ENCODE measurements at regions not wholly inside any gene's neighbourhood (a gene's known extent, or its start where the extent isn't known, plus 50 kb on each side); places are given as distances from the start of the nearest gene placed in this dataset.

DNA sequence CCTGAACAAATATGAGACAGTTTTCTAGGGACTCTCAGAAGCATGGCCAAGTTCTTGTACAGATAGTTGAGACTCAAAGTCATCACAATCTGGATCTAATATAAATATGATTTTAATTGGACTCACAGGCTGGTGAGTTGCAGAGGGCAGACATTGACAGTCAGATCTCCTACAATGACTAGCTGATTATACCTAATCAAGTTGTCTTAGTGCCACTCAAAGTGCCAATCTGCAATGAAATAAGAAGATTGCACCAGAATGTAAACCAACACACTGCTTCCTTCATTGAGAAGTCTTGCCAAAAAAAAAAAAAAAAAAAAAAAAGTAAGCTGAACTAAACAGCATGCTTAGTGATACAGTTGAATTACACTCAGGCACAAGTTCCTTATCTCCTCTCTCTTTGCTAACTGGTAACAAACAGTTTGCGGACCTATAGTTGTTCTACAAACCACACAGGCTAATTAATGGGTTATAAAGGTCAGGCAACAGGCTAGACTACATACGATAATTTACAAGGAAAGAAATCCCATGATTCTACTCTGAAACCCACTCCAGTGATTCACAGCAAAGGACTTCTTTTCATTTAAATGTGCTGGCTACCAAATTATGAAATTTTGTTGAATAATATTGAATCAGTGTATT, 107.3 kb upstream of the NIPBL start:
- Mint-ChIP-seq H3K4me1 (0 out of 3 replicates have a peak, but pooled peaks cover 3% of the 10 kb centered on the region), H3K36me3 (ENCODE audit: low read depth) (peaks cover 6% of the 10 kb centered on the region; the same call in 2 of the 3 replicates), H3K4me3 (no peak overlapping the region), H3K27me3 (ENCODE audit: insufficient read depth, low read depth, poor library complexity) (no peaks in the 10 kb centered on the region), H3K27ac (no peak overlapping the region), H3K9me3 (peaks cover 5% of the 10 kb centered on the region; the same call in 2 of the 3 replicates)
- H4K20me1 ChIP-seq (replicated peaks; ENCODE audit: insufficient read depth): no peaks in the 10 kb centered on the region
- H3K4me1 ChIP-seq (ENCODE audit: insufficient read depth): no peaks in the 10 kb centered on the region
- no peak overlapping the region for H2AFZ ChIP-seq
- ATAC-seq (no peak), DNase-seq (ENCODE audit: low spot score) (no peak)
- H3K4me3 ChIP-seq: no peak overlapping the region
- no peaks in the 10 kb centered on the region for H3K36me3 ChIP-seq (ENCODE audit: insufficient read depth)
- H3K4me2 ChIP-seq: no peak overlapping the region
- TF ChIP-seq, protein P1, sequence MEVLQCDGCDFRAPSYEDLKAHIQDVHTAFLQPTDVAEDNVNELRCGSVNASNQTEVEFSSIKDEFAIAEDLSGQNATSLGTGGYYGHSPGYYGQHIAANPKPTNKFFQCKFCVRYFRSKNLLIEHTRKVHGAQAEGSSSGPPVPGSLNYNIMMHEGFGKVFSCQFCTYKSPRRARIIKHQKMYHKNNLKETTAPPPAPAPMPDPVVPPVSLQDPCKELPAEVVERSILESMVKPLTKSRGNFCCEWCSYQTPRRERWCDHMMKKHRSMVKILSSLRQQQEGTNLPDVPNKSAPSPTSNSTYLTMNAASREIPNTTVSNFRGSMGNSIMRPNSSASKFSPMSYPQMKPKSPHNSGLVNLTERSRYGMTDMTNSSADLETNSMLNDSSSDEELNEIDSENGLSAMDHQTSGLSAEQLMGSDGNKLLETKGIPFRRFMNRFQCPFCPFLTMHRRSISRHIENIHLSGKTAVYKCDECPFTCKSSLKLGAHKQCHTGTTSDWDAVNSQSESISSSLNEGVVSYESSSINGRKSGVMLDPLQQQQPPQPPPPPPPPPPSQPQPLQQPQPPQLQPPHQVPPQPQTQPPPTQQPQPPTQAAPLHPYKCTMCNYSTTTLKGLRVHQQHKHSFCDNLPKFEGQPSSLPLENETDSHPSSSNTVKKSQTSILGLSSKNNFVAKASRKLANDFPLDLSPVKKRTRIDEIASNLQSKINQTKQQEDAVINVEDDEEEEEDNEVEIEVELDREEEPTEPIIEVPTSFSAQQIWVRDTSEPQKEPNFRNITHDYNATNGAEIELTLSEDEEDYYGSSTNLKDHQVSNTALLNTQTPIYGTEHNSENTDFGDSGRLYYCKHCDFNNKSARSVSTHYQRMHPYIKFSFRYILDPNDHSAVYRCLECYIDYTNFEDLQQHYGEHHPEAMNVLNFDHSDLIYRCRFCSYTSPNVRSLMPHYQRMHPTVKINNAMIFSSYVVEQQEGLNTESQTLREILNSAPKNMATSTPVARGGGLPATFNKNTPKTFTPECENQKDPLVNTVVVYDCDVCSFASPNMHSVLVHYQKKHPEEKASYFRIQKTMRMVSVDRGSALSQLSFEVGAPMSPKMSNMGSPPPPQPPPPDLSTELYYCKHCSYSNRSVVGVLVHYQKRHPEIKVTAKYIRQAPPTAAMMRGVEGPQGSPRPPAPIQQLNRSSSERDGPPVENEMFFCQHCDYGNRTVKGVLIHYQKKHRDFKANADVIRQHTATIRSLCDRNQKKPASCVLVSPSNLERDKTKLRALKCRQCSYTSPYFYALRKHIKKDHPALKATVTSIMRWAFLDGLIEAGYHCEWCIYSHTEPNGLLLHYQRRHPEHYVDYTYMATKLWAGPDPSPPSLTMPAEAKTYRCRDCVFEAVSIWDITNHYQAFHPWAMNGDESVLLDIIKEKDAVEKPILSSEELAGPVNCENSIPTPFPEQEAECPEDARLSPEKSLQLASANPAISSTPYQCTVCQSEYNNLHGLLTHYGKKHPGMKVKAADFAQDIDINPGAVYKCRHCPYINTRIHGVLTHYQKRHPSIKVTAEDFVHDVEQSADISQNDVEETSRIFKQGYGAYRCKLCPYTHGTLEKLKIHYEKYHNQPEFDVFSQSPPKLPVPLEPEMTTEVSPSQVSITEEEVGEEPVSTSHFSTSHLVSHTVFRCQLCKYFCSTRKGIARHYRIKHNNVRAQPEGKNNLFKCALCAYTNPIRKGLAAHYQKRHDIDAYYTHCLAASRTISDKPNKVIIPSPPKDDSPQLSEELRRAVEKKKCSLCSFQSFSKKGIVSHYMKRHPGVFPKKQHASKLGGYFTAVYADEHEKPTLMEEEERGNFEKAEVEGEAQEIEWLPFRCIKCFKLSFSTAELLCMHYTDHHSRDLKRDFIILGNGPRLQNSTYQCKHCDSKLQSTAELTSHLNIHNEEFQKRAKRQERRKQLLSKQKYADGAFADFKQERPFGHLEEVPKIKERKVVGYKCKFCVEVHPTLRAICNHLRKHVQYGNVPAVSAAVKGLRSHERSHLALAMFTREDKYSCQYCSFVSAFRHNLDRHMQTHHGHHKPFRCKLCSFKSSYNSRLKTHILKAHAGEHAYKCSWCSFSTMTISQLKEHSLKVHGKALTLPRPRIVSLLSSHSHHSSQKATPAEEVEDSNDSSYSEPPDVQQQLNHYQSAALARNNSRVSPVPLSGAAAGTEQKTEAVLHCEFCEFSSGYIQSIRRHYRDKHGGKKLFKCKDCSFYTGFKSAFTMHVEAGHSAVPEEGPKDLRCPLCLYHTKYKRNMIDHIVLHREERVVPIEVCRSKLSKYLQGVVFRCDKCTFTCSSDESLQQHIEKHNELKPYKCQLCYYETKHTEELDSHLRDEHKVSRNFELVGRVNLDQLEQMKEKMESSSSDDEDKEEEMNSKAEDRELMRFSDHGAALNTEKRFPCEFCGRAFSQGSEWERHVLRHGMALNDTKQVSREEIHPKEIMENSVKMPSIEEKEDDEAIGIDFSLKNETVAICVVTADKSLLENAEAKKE (CRISPR knock-in tag; IDR thresholded peaks at IDR 0.05): no peak
- TF ChIP-seq ZNF114 (CRISPR knock-in tag; IDR thresholded peaks at IDR 0.05) (no peak), EZH2 (IDR thresholded peaks at IDR 0.05; ENCODE audit: low read depth, unreplicated experiment) (no peak), ZNF331 (CRISPR knock-in tag; IDR thresholded peaks at IDR 0.05; ENCODE audit: low read depth) (no peak), JUNB (IDR thresholded peaks at IDR 0.05; ENCODE audit: unreplicated experiment) (no peak), CREB1 (CRISPR knock-in tag; IDR thresholded peaks at IDR 0.05; ENCODE audit: low read depth) (no peak), STAT1 (IDR thresholded peaks at IDR 0.05; ENCODE audit: unreplicated experiment) (no peak), NANOG (IDR thresholded peaks at IDR 0.05; ENCODE audit: borderline replicate concordance) (no peak), EZH2phosphoT487 (IDR thresholded peaks at IDR 0.05; ENCODE audit: unreplicated experiment) (no peak), POLR2AphosphoS5 (IDR thresholded peaks at IDR 0.05; ENCODE audit: low read depth) (no peak)
- TF ChIP-seq, protein P2, sequence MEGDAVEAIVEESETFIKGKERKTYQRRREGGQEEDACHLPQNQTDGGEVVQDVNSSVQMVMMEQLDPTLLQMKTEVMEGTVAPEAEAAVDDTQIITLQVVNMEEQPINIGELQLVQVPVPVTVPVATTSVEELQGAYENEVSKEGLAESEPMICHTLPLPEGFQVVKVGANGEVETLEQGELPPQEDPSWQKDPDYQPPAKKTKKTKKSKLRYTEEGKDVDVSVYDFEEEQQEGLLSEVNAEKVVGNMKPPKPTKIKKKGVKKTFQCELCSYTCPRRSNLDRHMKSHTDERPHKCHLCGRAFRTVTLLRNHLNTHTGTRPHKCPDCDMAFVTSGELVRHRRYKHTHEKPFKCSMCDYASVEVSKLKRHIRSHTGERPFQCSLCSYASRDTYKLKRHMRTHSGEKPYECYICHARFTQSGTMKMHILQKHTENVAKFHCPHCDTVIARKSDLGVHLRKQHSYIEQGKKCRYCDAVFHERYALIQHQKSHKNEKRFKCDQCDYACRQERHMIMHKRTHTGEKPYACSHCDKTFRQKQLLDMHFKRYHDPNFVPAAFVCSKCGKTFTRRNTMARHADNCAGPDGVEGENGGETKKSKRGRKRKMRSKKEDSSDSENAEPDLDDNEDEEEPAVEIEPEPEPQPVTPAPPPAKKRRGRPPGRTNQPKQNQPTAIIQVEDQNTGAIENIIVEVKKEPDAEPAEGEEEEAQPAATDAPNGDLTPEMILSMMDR (conservative IDR thresholded peaks at IDR 0.05; ENCODE audit: low read depth in 2 of 2): no peak
- TF ChIP-seq, protein P3, sequence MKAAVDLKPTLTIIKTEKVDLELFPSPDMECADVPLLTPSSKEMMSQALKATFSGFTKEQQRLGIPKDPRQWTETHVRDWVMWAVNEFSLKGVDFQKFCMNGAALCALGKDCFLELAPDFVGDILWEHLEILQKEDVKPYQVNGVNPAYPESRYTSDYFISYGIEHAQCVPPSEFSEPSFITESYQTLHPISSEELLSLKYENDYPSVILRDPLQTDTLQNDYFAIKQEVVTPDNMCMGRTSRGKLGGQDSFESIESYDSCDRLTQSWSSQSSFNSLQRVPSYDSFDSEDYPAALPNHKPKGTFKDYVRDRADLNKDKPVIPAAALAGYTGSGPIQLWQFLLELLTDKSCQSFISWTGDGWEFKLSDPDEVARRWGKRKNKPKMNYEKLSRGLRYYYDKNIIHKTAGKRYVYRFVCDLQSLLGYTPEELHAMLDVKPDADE (IDR thresholded peaks at IDR 0.05): no peak
- TF ChIP-seq, protein P4, sequence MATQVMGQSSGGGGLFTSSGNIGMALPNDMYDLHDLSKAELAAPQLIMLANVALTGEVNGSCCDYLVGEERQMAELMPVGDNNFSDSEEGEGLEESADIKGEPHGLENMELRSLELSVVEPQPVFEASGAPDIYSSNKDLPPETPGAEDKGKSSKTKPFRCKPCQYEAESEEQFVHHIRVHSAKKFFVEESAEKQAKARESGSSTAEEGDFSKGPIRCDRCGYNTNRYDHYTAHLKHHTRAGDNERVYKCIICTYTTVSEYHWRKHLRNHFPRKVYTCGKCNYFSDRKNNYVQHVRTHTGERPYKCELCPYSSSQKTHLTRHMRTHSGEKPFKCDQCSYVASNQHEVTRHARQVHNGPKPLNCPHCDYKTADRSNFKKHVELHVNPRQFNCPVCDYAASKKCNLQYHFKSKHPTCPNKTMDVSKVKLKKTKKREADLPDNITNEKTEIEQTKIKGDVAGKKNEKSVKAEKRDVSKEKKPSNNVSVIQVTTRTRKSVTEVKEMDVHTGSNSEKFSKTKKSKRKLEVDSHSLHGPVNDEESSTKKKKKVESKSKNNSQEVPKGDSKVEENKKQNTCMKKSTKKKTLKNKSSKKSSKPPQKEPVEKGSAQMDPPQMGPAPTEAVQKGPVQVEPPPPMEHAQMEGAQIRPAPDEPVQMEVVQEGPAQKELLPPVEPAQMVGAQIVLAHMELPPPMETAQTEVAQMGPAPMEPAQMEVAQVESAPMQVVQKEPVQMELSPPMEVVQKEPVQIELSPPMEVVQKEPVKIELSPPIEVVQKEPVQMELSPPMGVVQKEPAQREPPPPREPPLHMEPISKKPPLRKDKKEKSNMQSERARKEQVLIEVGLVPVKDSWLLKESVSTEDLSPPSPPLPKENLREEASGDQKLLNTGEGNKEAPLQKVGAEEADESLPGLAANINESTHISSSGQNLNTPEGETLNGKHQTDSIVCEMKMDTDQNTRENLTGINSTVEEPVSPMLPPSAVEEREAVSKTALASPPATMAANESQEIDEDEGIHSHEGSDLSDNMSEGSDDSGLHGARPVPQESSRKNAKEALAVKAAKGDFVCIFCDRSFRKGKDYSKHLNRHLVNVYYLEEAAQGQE (IDR thresholded peaks at IDR 0.05; ENCODE audit: unreplicated experiment): no peak
- no peaks in the 10 kb centered on the region for H3K79me2 ChIP-seq (replicated peaks; ENCODE audit: insufficient read depth)
- H3K9me2 ChIP-seq (ENCODE audit: insufficient read depth): peaks cover 4% of the 10 kb centered on the region; the same call in 1 of the 2 replicates
- no peaks in the 10 kb centered on the region for H3F3A ChIP-seq (replicated peaks; ENCODE audit: low read depth)
- H3K27me3 ChIP-seq (ENCODE audit: insufficient read depth): no peaks in the 10 kb centered on the region
- no peak overlapping the region for H3K27ac ChIP-seq (ENCODE audit: low read depth)
